ENCODE measurements at regions not wholly inside any gene's neighbourhood (a gene's known extent, or its start where the extent isn't known, plus 50 kb on each side); places are given as distances from the start of the nearest gene placed in this dataset.

- Histone ChIP-seq H3K36me3 (no peaks in the 10 kb centered on the region), H3K27me3 (replicated peaks; ENCODE audit: insufficient read depth) (no peaks in the 10 kb centered on the region), H3K27ac (no peak overlapping the region), H3K4me1 (replicated peaks) (no peaks in the 10 kb centered on the region), H3K9me3 (no peaks in the 10 kb centered on the region), H3K4me3 (no peak overlapping the region)
- no peak for DNase-seq (ENCODE audit: low spot score)
- 80% methylated on average over 8 of the region's 8 CpGs for WGBS
- intact Hi-C loops (cut with DNase I) = no loop called here
- TF ChIP-seq POLR2A (IDR thresholded peaks at IDR 0.05) (no peak), POLR2AphosphoS5 (IDR thresholded peaks at IDR 0.05) (no peak), CTCF (IDR thresholded peaks at IDR 0.05) (no peak)
Measured at GRCh38 chr6:44023586-44024454, 103.4 kb downstream of the MRPL14 start.

- DNase-seq (ENCODE audit: low spot score) = no peak
- Histone ChIP-seq H3K36me3 (no peaks in the 10 kb centered on the region), H3K27me3 (replicated peaks; ENCODE audit: insufficient read depth) (no peaks in the 10 kb centered on the region), H3K27ac (no peak overlapping the region), H3K4me1 (replicated peaks) (no peaks in the 10 kb centered on the region), H3K9me3 (no peaks in the 10 kb centered on the region), H3K4me3 (no peak overlapping the region)
- WGBS = 95% methylated on average over 14 of the region's 14 CpGs
- TF ChIP-seq CTCF (IDR thresholded peaks at IDR 0.05) (no peak), POLR2A (IDR thresholded peaks at IDR 0.05) (no peak), POLR2AphosphoS5 (IDR thresholded peaks at IDR 0.05) (no peak)
- intact Hi-C loops (cut with DNase I) = no loop called here
Measured at GRCh38 chr6:44022671-44023352, 104.4 kb downstream of the MRPL14 start.

GRCh38 chr6:44022296-44022661 lies 105.0 kb downstream of the MRPL14 start:
- intact Hi-C loops (cut with DNase I) = no loop called here
- no peak for DNase-seq (ENCODE audit: low spot score)
- Histone ChIP-seq H3K9me3 (no peaks in the 10 kb centered on the region), H3K4me3 (no peak overlapping the region), H3K36me3 (no peaks in the 10 kb centered on the region), H3K27me3 (replicated peaks; ENCODE audit: insufficient read depth) (no peaks in the 10 kb centered on the region), H3K27ac (no peak overlapping the region), H3K4me1 (replicated peaks) (no peaks in the 10 kb centered on the region)
- TF ChIP-seq CTCF (IDR thresholded peaks at IDR 0.05) (no peak), POLR2AphosphoS5 (IDR thresholded peaks at IDR 0.05) (no peak), POLR2A (IDR thresholded peaks at IDR 0.05) (no peak)
- 74% methylated on average over 7 of the region's 7 CpGs for WGBS

GRCh38 chr6:44021589-44022295 lies 105.5 kb downstream of the MRPL14 start:
- Histone ChIP-seq H3K4me1 (replicated peaks) (no peaks in the 10 kb centered on the region), H3K9me3 (no peaks in the 10 kb centered on the region), H3K27ac (no peak overlapping the region), H3K27me3 (replicated peaks; ENCODE audit: insufficient read depth) (no peaks in the 10 kb centered on the region), H3K4me3 (no peak overlapping the region), H3K36me3 (no peaks in the 10 kb centered on the region)
- intact Hi-C loops (cut with DNase I) = no loop called here
- no peak for DNase-seq (ENCODE audit: low spot score)
- TF ChIP-seq POLR2A (IDR thresholded peaks at IDR 0.05) (no peak), POLR2AphosphoS5 (IDR thresholded peaks at IDR 0.05) (no peak), CTCF (IDR thresholded peaks at IDR 0.05) (no peak)
- 77% methylated on average over 9 of the region's 9 CpGs for WGBS

Data from prostate gland (tissue), 2 donors.